HEK293T (cell line): ENCODE measurements at regions not wholly inside any gene's neighbourhood (a gene's known extent, or its start where the extent isn't known, plus 50 kb on each side); places are given as distances from the start of the nearest gene placed in this dataset.

ENCODE experiments used
- HDGF ChIP-seq: fragments of 450-650 bp; IDR thresholded peaks from 2 replicates; pipeline ENCODE4 v1.6.1; 2017; ENCODE audit warnings: antibody characterized with exemption, borderline replicate concordance
- LEF1 ChIP-seq: fragments of 450-650 bp; IDR thresholded peaks from 2 replicates; pipeline ENCODE4 v1.6.1; 2017; ENCODE audit warnings: mild to moderate bottlenecking, borderline replicate concordance
- SP1 ChIP-seq: fragments of 450-650 bp; IDR thresholded peaks from 2 replicates; pipeline ENCODE4 v1.6.1; 2017
- ZNF384 ChIP-seq: fragments of 450-650 bp; IDR thresholded peaks from 2 replicates; pipeline ENCODE4 v1.6.1; 2016

GRCh38 chr18:7177116-7177744 is 53.7 kb upstream of the LRRC30 start:
- TF ChIP-seq ZNF384 (no peak), LEF1 (no peak), HDGF (no peak), SP1 (no peak)
